ENCODE measurements at regions not wholly inside any gene's neighbourhood (a gene's known extent, or its start where the extent isn't known, plus 50 kb on each side); places are given as distances from the start of the nearest gene placed in this dataset.

DNA sequence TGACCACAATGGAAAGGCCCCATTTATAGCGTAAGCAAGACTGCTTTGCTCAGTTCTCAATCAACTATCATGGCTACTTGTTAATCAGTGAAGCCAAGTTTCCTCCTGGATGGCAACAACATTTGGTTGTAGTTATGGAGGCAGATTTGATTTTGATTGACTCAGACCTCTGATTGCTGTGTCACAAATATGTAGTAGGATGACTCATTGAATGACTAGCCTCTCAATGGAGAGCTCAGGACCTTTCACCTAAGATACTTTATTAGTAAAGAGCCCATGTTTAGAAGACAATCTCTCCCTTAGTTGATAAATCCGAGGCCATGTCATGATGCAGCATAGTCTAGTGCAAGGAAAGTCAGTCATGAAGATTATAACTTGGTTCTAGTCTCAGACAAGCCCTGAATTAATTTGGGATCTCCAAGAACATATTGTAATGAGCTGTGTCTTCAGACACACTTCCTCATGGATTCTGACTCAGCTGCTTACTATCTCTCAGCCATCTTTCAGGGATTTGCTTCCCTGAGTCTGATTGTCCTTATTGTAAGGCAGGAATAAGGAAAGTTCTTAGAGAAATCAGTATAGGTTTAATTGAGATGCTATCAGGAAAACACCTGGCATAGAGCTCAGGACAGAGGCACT, 397.4 kb upstream of the TMCO5A start:
- H3K4me3 ChIP-seq (replicated peaks; ENCODE audit: low read depth, low read length), result no peak overlapping the region
- no peaks in the 10 kb centered on the region for H3K36me3 ChIP-seq (ENCODE audit: control insufficient read depth, insufficient read depth, low read length)
- TF ChIP-seq CTCF (IDR thresholded peaks at IDR 0.05; ENCODE audit: insufficient read depth, low read length, poor library complexity, severe bottlenecking), result no peak
- no peak for DNase-seq (ENCODE audit: extremely low read depth, insufficient read length)
- H3K27me3 ChIP-seq (replicated peaks; ENCODE audit: control insufficient read depth, insufficient read depth, low read length), result no peaks in the 10 kb centered on the region

DNA sequence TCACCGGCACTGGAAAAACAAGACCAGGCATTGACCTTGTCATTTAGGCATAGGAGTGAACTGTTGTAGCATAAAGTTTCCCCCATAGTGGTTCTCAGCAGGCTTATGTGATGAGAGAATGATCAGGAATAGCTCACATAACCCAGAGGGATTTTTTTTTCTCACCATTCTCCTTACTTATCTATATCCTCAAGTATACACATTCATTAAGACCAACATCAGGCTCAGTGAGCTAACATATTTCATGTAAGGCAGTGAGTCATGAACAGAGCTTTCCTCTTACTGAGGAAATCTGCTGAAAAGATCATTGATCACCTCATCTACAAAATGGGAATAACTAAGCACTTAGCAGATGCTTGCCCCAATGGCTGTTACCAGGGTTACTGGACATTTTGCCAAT, 396.6 kb upstream of the TMCO5A start:
- no peak for TF ChIP-seq CTCF (IDR thresholded peaks at IDR 0.05; ENCODE audit: insufficient read depth, low read length, poor library complexity, severe bottlenecking)
- Histone ChIP-seq H3K36me3 (ENCODE audit: control insufficient read depth, insufficient read depth, low read length) (no peaks in the 10 kb centered on the region), H3K27me3 (replicated peaks; ENCODE audit: control insufficient read depth, insufficient read depth, low read length) (no peaks in the 10 kb centered on the region), H3K4me3 (replicated peaks; ENCODE audit: low read depth, low read length) (no peak overlapping the region)
- no peak for DNase-seq (ENCODE audit: extremely low read depth, insufficient read length)

GRCh38 chr15:37548116-37548515, 386.3 kb upstream of the TMCO5A start:
- no peak for TF ChIP-seq CTCF (IDR thresholded peaks at IDR 0.05; ENCODE audit: insufficient read depth, low read length, poor library complexity, severe bottlenecking)
- no peaks in the 10 kb centered on the region for H3K27me3 ChIP-seq (replicated peaks; ENCODE audit: control insufficient read depth, insufficient read depth, low read length)
- H3K4me3 ChIP-seq (replicated peaks; ENCODE audit: low read depth, low read length), result no peak overlapping the region
- DNase-seq (ENCODE audit: extremely low read depth, insufficient read length), result no peak
- no peaks in the 10 kb centered on the region for H3K36me3 ChIP-seq (ENCODE audit: control insufficient read depth, insufficient read depth, low read length)

DNA sequence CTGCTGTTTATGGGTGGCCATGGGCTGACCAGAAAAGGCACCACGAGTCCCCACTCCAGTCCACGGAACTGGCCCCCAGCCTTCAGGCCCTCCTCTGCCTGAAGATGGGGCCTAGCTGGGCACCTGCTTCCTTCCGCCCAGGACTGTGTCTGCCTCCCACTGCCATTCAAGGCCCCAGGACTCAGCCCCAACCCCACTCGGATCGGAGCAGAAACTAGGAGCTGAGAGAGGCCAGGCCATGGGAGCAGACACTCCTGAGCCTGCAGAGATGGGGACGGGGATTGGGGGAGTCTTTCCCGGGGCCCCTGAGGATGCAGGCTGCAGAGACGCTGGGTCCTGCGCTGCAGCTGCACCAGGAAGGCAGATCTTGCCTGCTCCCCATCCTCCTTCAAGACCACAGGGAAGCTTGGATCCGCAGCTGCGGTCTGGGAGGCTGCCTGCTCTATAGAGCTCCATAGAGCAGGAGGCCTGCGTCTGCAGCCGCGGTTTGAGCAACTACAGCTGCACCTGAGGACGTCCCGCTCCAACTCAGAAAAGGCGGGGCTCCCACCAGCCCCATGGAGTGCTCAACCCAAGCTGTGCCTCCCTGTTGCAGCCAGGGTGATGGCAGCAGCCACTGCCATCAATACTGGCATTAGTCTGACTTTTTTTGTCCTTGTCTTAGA, 383.9 kb upstream of the TMCO5A start:
- H3K27me3 ChIP-seq (replicated peaks; ENCODE audit: control insufficient read depth, insufficient read depth, low read length), result no peaks in the 10 kb centered on the region
- H3K36me3 ChIP-seq (ENCODE audit: control insufficient read depth, insufficient read depth, low read length), result no peaks in the 10 kb centered on the region
- H3K4me3 ChIP-seq (replicated peaks; ENCODE audit: low read depth, low read length), result no peak overlapping the region
- TF ChIP-seq CTCF (IDR thresholded peaks at IDR 0.05; ENCODE audit: insufficient read depth, low read length, poor library complexity, severe bottlenecking), result no peak
- DNase-seq (ENCODE audit: extremely low read depth, insufficient read length), result no peak

DNA sequence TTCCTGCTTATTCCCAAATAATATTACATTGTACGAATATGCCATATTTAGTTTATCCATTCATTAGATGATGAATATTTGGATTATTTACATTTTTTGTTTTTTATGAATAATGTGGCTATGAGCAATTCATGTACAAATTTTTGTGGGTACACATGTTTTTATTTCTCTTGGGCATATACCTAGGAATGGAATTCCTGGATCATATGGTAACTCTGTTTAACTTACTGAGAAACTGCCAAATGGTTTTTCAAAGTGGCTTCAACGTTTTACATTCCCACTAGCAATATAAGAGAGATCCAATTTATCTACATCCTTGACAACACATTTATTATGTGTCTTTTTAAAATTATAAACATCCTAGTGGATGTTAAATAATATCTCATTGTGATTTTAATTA, 362.0 kb upstream of the TMCO5A start:
- TF ChIP-seq CTCF (IDR thresholded peaks at IDR 0.05; ENCODE audit: insufficient read depth, low read length, poor library complexity, severe bottlenecking), result no peak
- DNase-seq (ENCODE audit: extremely low read depth, insufficient read length), result no peak
- no peaks in the 10 kb centered on the region for H3K36me3 ChIP-seq (ENCODE audit: control insufficient read depth, insufficient read depth, low read length)
- H3K27me3 ChIP-seq (replicated peaks; ENCODE audit: control insufficient read depth, insufficient read depth, low read length), result no peaks in the 10 kb centered on the region
- H3K4me3 ChIP-seq (replicated peaks; ENCODE audit: low read depth, low read length), result no peak overlapping the region

All from GM06990 (cell line).